ENCODE measurements at regions not wholly inside any gene's neighbourhood (a gene's known extent, or its start where the extent isn't known, plus 50 kb on each side); places are given as distances from the start of the nearest gene placed in this dataset.

GRCh38 chr12:78683626-78684025 lies 180.9 kb upstream of the SYT1 start:
- Mint-ChIP-seq H3K9me3 (no peaks in the 10 kb centered on the region), H3K36me3 (no peaks in the 10 kb centered on the region), H3K27ac (no peak overlapping the region), H3K4me1 (ENCODE audit: unreplicated experiment) (peaks cover 5% of the 10 kb centered on the region), H3K27me3 (no peaks in the 10 kb centered on the region), H3K4me3 (no peak overlapping the region)
- DNase-seq (ENCODE audit: extremely low spot score, unreplicated experiment): no peak
- no peak for TF ChIP-seq CTCF (conservative IDR thresholded peaks at IDR 0.05)

GRCh38 chr12:78684419-78684818 lies 180.2 kb upstream of the SYT1 start:
- Mint-ChIP-seq H3K9me3 (no peaks in the 10 kb centered on the region), H3K4me3 (no peak overlapping the region), H3K27ac (no peak overlapping the region), H3K4me1 (ENCODE audit: unreplicated experiment) (peaks cover 5% of the 10 kb centered on the region), H3K27me3 (no peaks in the 10 kb centered on the region), H3K36me3 (no peaks in the 10 kb centered on the region)
- DNase-seq (ENCODE audit: extremely low spot score, unreplicated experiment): no peak
- TF ChIP-seq CTCF (conservative IDR thresholded peaks at IDR 0.05): no peak

DNA sequence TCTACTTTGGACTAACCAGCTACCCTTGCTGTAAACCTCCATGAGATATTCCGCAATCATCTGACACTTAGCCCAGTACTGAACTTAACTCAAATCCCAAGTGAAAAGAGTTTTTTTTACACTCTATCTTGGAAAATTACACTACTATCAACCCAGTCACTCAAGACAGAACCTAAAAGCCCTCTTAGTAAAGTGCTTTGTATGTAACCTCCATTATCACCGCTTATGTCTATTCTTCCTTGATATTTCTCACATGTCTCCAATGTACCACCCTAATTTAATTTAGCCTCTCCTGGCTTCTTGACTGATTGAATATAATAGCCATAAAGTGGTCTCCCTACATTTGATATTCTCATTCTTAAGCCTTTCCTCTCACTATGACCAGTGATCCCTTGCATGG lies 168.8 kb upstream of the SYT1 start:
- TF ChIP-seq CTCF (conservative IDR thresholded peaks at IDR 0.05): no peak
- H3K27me3 Mint-ChIP-seq: no peaks in the 10 kb centered on the region

GRCh38 chr12:78696267-78696666 lies 168.3 kb upstream of the SYT1 start:
- peaks cover 4% of the 10 kb centered on the region for H3K9me3 Mint-ChIP-seq
- DNase-seq (ENCODE audit: extremely low spot score, unreplicated experiment): no peak
- no peaks in the 10 kb centered on the region for H3K4me1 Mint-ChIP-seq (ENCODE audit: unreplicated experiment)
- no peak for TF ChIP-seq CTCF (conservative IDR thresholded peaks at IDR 0.05)
- H3K36me3 Mint-ChIP-seq: no peaks in the 10 kb centered on the region
- no peak overlapping the region for H3K4me3 Mint-ChIP-seq
- H3K27ac Mint-ChIP-seq: no peak overlapping the region
- no peaks in the 10 kb centered on the region for H3K27me3 Mint-ChIP-seq

More for the DNA sequence above, 168.8 kb upstream of the SYT1 start:
- Mint-ChIP-seq H3K36me3 (no peaks in the 10 kb centered on the region), H3K4me3 (no peak overlapping the region), H3K9me3 (peaks cover 4% of the 10 kb centered on the region), H3K4me1 (ENCODE audit: unreplicated experiment) (no peaks in the 10 kb centered on the region), H3K27ac (no peak overlapping the region)
- DNase-seq (ENCODE audit: extremely low spot score, unreplicated experiment): no peak

DNA sequence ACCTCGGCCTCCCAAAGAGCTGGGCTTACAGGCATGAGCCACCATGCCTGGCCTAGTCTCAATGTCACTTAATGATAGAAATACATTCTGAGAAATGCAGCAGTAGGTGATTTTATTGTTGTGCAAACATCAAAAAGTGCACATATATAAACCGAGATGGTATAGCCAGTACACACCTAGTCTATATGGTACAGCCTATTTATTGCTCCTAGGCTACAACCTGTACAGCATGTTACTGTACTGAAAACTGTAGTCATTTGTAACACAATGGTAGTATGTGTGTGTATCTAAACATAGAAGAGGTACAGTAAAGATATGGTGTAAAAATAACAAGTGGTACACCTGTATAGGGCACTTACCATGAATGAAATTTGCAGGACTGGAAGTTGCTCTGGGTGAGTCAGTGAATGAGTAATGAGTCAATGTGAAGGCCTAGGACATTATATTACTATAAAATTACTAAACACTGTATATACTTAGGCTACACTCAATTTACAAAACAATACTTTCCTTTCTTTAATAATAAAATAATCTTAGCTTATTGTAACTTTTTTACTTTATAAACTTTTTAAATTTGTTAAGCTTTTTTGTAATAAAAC lies 166.7 kb upstream of the SYT1 start:
- TF ChIP-seq CTCF (conservative IDR thresholded peaks at IDR 0.05): no peak
- H3K9me3 Mint-ChIP-seq: peaks cover 4% of the 10 kb centered on the region
- no peaks in the 10 kb centered on the region for H3K4me1 Mint-ChIP-seq (ENCODE audit: unreplicated experiment)
- no peaks in the 10 kb centered on the region for H3K36me3 Mint-ChIP-seq
- H3K27me3 Mint-ChIP-seq: no peaks in the 10 kb centered on the region
- H3K4me3 Mint-ChIP-seq: no peak overlapping the region
- no peak for DNase-seq (ENCODE audit: extremely low spot score, unreplicated experiment)
- no peak overlapping the region for H3K27ac Mint-ChIP-seq

- Mint-ChIP-seq H3K27me3 (no peaks in the 10 kb centered on the region), H3K4me1 (ENCODE audit: unreplicated experiment) (no peaks in the 10 kb centered on the region), H3K9me3 (peaks cover 4% of the 10 kb centered on the region), H3K27ac (no peak overlapping the region), H3K4me3 (no peak overlapping the region), H3K36me3 (no peaks in the 10 kb centered on the region)
- no peak for TF ChIP-seq CTCF (conservative IDR thresholded peaks at IDR 0.05)
- DNase-seq (ENCODE audit: extremely low spot score, unreplicated experiment): no peak
Observed at GRCh38 chr12:78698747-78699146, 165.8 kb upstream of the SYT1 start.

Data from type B pancreatic cell (in vitro differentiated cells).